ENCODE measurements at regions not wholly inside any gene's neighbourhood (a gene's known extent, or its start where the extent isn't known, plus 50 kb on each side); places are given as distances from the start of the nearest gene placed in this dataset.

- no peak for TF ChIP-seq CTCF (IDR thresholded peaks at IDR 0.05)
- no peak for TF ChIP-seq POLR2AphosphoS5 (IDR thresholded peaks at IDR 0.05)
- no peak for TF ChIP-seq POLR2A (IDR thresholded peaks at IDR 0.05)
These were observed 234.7 kb upstream of the NPY start for GRCh38 chr7:24049296-24049695.

Measured in prostate gland (tissue), 2 donors.